WTC11 (cell line): ENCODE measurements at regions not wholly inside any gene's neighbourhood (a gene's known extent, or its start where the extent isn't known, plus 50 kb on each side); places are given as distances from the start of the nearest gene placed in this dataset.

ENCODE experiments used
- ATAC-seq: fragments of 200-7000 bp; cut with Tn5 transposase; 2 replicates; pipeline ENCODE4 v1.10.0; 2021; ENCODE audit warnings: mild to moderate bottlenecking, moderate library complexity
- CTCF ChIA-PET: fragments of 300-600 bp; sonication (Branson Sonifier 250); formaldehyde crosslinking; loops from one replicate; lab custom pipeline; 2021; ENCODE audit warnings: antibody characterized with exemption; lab: Charles Lee
- POLR2A ChIA-PET: fragments of 350-600 bp; sonication (Branson Sonifier 250); formaldehyde crosslinking; loops from one replicate; lab custom pipeline; 2021; ENCODE audit warnings: antibody characterized with exemption; lab: Charles Lee
- DNase-seq: peaks from one replicate; pipeline ENCODE4 v3.0.0; 2021; ENCODE audit warnings: low spot score
- H3K27ac Mint-ChIP-seq: 2 replicates; pipeline ENCODE4 v1.8.0; 2021; ENCODE audit warnings: mixed read lengths
- H3K27me3 Mint-ChIP-seq: 2 replicates; pipeline ENCODE4 v1.8.0; 2021; ENCODE audit warnings: low read depth, mild to moderate bottlenecking, moderate library complexity, mixed read lengths
- H3K36me3 Mint-ChIP-seq: 2 replicates; pipeline ENCODE4 v1.8.0; 2021; ENCODE audit warnings: mixed read lengths
- H3K4me1 Mint-ChIP-seq: 2 replicates; pipeline ENCODE4 v1.8.0; 2022; ENCODE audit warnings: mixed read lengths
- H3K4me3 Mint-ChIP-seq: 2 replicates; pipeline ENCODE4 v1.8.0; 2021; ENCODE audit warnings: mild to moderate bottlenecking, moderate library complexity, mixed read lengths
- H3K9me3 Mint-ChIP-seq: 2 replicates; pipeline ENCODE4 v1.8.0; 2021; ENCODE audit warnings: mixed read lengths
- ETV6 ChIP-seq: sonication (generic); formaldehyde crosslinking; IDR thresholded peaks from 2 replicates; pipeline ENCODE4 v1.8.1; 2022; ENCODE audit warnings: mild to moderate bottlenecking, missing genetic modification reagents
- GRHL2 ChIP-seq: fragments of 250-450 bp; sonication (Bioruptor Pico); IDR thresholded peaks from 2 replicates; pipeline ENCODE4 v1.8.0; 2022; ENCODE audit warnings: mild to moderate bottlenecking, moderate library complexity; ENCODE audit not compliant: insufficient replicate concordance, severe bottlenecking
- HMGA2 ChIP-seq: fragments of 250-450 bp; sonication (Bioruptor Pico); IDR thresholded peaks from 2 replicates; pipeline ENCODE4 v1.4.0; 2021; ENCODE audit warnings: mild to moderate bottlenecking, moderate library complexity
- JUN ChIP-seq: sonication (generic); formaldehyde crosslinking; IDR thresholded peaks from 2 replicates; pipeline ENCODE4 v1.8.0; 2023; ENCODE audit warnings: mild to moderate bottlenecking, missing genetic modification reagents
- OVOL2 ChIP-seq: fragments of 250-450 bp; sonication (Bioruptor Pico); IDR thresholded peaks from 2 replicates; pipeline ENCODE4 v1.9.0; 2021; ENCODE audit warnings: mild to moderate bottlenecking, borderline replicate concordance
- TEAD1 ChIP-seq: sonication (generic); formaldehyde crosslinking; IDR thresholded peaks from 2 replicates; pipeline ENCODE4 v1.8.0; 2022; ENCODE audit warnings: mild to moderate bottlenecking, missing genetic modification reagents
- TF ChIP-seq, protein P1 (sequence below): sonication (generic); formaldehyde crosslinking; IDR thresholded peaks from 2 replicates; pipeline ENCODE4 v1.8.1; 2022; ENCODE audit warnings: low read depth, mild to moderate bottlenecking, moderate library complexity, missing genetic modification reagents, borderline replicate concordance
- TF ChIP-seq, protein P2 (sequence below): sonication (generic); formaldehyde crosslinking; IDR thresholded peaks from 2 replicates; pipeline ENCODE4 v1.8.1; 2022; ENCODE audit warnings: missing genetic modification reagents, borderline replicate concordance
- TF ChIP-seq, protein P3 (sequence below): sonication (generic); formaldehyde crosslinking; IDR thresholded peaks from 2 replicates; pipeline ENCODE4 v1.8.1; 2023; ENCODE audit warnings: mild to moderate bottlenecking, missing genetic modification reagents, borderline replicate concordance
- TF ChIP-seq, protein P4 (sequence below): sonication (generic); formaldehyde crosslinking; IDR thresholded peaks from 2 replicates; pipeline ENCODE4 v1.8.1; 2022; ENCODE audit warnings: low read depth, missing genetic modification reagents, borderline replicate concordance
- TF ChIP-seq, protein P5 (sequence below): sonication (generic); formaldehyde crosslinking; IDR thresholded peaks from 2 replicates; pipeline ENCODE4 v1.8.0; 2022; ENCODE audit warnings: missing genetic modification reagents
- TF ChIP-seq, protein P6 (sequence below): fragments of 250-450 bp; sonication (Bioruptor Pico); IDR thresholded peaks from 2 replicates; pipeline ENCODE4 v2.1.2; 2022; ENCODE audit warnings: mild to moderate bottlenecking, moderate library complexity
- TF ChIP-seq, protein P7 (sequence below): sonication (generic); formaldehyde crosslinking; IDR thresholded peaks from 2 replicates; pipeline ENCODE4 v1.8.0; 2022; ENCODE audit warnings: mild to moderate bottlenecking, missing genetic modification reagents

DNA sequence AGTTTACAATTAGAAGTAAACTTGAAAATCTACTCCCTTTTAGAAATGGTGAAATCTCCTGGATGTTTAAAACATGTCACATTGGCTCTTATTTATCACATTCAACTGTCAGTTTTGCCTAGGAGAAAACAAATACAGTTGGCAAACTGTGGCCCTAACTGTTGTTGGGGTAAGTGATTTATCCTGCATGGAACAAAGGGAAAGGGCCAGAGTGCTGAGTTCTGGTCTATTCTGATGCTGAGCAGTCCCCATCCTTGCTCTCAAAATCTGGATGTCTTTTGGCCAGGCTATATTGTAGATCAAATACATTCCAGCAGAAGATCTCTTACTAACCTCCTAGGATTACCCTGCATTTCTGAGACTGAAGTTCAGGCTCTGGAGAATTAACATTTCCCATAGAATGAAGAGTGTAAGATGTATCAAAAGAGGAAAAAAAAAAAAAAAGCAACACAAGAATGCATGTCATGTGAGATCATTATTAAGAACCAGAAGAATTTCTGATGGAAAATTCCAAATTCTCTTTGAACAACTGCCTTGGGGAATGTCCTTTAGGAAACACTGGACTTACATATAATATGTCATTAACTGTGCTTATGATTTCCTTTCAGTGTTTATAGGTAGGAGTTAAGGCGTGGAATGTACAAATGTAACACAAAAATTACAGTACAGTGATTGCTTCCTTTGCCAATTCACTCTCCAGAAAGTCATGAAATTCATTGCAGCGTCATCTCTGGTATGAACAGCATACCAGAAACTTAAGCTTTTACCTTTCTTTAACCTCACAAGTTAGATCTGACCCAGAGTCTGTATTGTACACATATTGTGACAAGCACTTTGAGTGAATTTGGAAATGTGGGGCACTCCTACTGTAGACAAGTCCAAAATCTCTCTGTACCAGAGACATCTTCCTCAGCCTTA is 1012.5 kb upstream of the LCORL start:
- no peaks in the 10 kb centered on the region; the same call in 1 of the 2 replicates for H3K27me3 Mint-ChIP-seq
- H3K36me3 Mint-ChIP-seq: peaks cover 19% of the 10 kb centered on the region
- peaks cover 24% of the 10 kb centered on the region for H3K9me3 Mint-ChIP-seq
- no peak for DNase-seq
- POLR2A ChIA-PET: no interaction called here
- H3K4me1 Mint-ChIP-seq: peaks cover 39% of the 10 kb centered on the region
- H3K4me3 Mint-ChIP-seq: no peak overlapping the region
- no peak overlapping the region for H3K27ac Mint-ChIP-seq
- TF ChIP-seq, protein P1, sequence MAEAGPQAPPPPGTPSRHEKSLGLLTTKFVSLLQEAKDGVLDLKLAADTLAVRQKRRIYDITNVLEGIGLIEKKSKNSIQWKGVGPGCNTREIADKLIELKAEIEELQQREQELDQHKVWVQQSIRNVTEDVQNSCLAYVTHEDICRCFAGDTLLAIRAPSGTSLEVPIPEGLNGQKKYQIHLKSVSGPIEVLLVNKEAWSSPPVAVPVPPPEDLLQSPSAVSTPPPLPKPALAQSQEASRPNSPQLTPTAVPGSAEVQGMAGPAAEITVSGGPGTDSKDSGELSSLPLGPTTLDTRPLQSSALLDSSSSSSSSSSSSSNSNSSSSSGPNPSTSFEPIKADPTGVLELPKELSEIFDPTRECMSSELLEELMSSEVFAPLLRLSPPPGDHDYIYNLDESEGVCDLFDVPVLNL: no peak
- TF ChIP-seq JUN (CRISPR knock-in tag) (no peak), OVOL2 (CRISPR knock-in tag) (no peak), ETV6 (CRISPR knock-in tag) (no peak), TEAD1 (CRISPR knock-in tag) (no peak)
- TF ChIP-seq, protein P2, sequence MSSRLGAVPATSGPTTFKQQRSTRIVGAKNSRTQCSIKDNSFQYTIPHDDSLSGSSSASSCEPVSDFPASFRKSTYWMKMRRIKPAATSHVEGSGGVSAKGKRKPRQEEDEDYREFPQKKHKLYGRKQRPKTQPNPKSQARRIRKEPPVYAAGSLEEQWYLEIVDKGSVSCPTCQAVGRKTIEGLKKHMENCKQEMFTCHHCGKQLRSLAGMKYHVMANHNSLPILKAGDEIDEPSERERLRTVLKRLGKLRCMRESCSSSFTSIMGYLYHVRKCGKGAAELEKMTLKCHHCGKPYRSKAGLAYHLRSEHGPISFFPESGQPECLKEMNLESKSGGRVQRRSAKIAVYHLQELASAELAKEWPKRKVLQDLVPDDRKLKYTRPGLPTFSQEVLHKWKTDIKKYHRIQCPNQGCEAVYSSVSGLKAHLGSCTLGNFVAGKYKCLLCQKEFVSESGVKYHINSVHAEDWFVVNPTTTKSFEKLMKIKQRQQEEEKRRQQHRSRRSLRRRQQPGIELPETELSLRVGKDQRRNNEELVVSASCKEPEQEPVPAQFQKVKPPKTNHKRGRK (CRISPR knock-in tag): no peak
- TF ChIP-seq, protein P3, sequence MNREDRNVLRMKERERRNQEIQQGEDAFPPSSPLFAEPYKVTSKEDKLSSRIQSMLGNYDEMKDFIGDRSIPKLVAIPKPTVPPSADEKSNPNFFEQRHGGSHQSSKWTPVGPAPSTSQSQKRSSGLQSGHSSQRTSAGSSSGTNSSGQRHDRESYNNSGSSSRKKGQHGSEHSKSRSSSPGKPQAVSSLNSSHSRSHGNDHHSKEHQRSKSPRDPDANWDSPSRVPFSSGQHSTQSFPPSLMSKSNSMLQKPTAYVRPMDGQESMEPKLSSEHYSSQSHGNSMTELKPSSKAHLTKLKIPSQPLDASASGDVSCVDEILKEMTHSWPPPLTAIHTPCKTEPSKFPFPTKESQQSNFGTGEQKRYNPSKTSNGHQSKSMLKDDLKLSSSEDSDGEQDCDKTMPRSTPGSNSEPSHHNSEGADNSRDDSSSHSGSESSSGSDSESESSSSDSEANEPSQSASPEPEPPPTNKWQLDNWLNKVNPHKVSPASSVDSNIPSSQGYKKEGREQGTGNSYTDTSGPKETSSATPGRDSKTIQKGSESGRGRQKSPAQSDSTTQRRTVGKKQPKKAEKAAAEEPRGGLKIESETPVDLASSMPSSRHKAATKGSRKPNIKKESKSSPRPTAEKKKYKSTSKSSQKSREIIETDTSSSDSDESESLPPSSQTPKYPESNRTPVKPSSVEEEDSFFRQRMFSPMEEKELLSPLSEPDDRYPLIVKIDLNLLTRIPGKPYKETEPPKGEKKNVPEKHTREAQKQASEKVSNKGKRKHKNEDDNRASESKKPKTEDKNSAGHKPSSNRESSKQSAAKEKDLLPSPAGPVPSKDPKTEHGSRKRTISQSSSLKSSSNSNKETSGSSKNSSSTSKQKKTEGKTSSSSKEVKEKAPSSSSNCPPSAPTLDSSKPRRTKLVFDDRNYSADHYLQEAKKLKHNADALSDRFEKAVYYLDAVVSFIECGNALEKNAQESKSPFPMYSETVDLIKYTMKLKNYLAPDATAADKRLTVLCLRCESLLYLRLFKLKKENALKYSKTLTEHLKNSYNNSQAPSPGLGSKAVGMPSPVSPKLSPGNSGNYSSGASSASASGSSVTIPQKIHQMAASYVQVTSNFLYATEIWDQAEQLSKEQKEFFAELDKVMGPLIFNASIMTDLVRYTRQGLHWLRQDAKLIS (CRISPR knock-in tag): no peak
- TF ChIP-seq, all 79 proteins: peak for 0
- CTCF ChIA-PET: no interaction called here
- ATAC-seq: no peak; the same call in 1 of the 2 replicates

DNA sequence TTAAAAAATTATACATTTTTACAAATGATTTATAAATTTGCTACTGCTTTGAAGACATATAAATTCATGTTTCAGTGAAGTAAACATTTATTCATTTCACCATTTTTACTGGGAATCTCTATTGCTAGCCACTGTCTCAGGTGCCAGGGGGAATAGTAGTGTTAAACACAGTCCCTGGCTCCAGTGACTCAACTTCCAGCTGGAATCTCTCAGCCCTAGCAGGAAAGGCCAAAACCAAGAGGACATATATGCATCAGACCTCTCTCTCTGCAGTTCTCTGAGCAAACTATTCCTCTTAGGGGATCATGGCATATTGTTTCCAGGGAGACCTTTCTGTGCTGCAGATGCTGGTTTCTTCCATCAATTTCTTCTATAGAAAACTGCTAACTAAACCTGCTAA is 1009.0 kb upstream of the LCORL start:
- Mint-ChIP-seq H3K9me3 (peaks cover 3% of the 10 kb centered on the region; the same call in 1 of the 2 replicates), H3K27me3 (no peaks in the 10 kb centered on the region; the same call in 1 of the 2 replicates), H3K4me1 (peaks cover 32% of the 10 kb centered on the region), H3K36me3 (no peaks in the 10 kb centered on the region; the same call in 1 of the 2 replicates), H3K27ac (no peak overlapping the region), H3K4me3 (no peak overlapping the region)
- ATAC-seq (no peak), DNase-seq (no peak)
- TF ChIP-seq, protein P4, sequence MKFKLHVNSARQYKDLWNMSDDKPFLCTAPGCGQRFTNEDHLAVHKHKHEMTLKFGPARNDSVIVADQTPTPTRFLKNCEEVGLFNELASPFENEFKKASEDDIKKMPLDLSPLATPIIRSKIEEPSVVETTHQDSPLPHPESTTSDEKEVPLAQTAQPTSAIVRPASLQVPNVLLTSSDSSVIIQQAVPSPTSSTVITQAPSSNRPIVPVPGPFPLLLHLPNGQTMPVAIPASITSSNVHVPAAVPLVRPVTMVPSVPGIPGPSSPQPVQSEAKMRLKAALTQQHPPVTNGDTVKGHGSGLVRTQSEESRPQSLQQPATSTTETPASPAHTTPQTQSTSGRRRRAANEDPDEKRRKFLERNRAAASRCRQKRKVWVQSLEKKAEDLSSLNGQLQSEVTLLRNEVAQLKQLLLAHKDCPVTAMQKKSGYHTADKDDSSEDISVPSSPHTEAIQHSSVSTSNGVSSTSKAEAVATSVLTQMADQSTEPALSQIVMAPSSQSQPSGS (CRISPR knock-in tag): no peak
- no peak for TF ChIP-seq HMGA2 (CRISPR knock-in tag)
- TF ChIP-seq, protein P5, sequence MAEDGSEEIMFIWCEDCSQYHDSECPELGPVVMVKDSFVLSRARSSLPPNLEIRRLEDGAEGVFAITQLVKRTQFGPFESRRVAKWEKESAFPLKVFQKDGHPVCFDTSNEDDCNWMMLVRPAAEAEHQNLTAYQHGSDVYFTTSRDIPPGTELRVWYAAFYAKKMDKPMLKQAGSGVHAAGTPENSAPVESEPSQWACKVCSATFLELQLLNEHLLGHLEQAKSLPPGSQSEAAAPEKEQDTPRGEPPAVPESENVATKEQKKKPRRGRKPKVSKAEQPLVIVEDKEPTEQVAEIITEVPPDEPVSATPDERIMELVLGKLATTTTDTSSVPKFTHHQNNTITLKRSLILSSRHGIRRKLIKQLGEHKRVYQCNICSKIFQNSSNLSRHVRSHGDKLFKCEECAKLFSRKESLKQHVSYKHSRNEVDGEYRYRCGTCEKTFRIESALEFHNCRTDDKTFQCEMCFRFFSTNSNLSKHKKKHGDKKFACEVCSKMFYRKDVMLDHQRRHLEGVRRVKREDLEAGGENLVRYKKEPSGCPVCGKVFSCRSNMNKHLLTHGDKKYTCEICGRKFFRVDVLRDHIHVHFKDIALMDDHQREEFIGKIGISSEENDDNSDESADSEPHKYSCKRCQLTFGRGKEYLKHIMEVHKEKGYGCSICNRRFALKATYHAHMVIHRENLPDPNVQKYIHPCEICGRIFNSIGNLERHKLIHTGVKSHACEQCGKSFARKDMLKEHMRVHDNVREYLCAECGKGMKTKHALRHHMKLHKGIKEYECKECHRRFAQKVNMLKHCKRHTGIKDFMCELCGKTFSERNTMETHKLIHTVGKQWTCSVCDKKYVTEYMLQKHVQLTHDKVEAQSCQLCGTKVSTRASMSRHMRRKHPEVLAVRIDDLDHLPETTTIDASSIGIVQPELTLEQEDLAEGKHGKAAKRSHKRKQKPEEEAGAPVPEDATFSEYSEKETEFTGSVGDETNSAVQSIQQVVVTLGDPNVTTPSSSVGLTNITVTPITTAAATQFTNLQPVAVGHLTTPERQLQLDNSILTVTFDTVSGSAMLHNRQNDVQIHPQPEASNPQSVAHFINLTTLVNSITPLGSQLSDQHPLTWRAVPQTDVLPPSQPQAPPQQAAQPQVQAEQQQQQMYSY: no peak
- TF ChIP-seq, protein P6, sequence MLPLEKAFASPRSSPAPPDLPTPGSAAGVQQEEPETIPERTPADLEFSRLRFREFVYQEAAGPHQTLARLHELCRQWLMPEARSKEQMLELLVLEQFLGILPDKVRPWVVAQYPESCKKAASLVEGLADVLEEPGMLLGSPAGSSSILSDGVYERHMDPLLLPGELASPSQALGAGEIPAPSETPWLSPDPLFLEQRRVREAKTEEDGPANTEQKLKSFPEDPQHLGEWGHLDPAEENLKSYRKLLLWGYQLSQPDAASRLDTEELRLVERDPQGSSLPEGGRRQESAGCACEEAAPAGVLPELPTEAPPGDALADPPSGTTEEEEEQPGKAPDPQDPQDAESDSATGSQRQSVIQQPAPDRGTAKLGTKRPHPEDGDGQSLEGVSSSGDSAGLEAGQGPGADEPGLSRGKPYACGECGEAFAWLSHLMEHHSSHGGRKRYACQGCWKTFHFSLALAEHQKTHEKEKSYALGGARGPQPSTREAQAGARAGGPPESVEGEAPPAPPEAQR (CRISPR knock-in tag): no peak
- no peak for TF ChIP-seq GRHL2 (CRISPR knock-in tag)
- TF ChIP-seq, protein P7, sequence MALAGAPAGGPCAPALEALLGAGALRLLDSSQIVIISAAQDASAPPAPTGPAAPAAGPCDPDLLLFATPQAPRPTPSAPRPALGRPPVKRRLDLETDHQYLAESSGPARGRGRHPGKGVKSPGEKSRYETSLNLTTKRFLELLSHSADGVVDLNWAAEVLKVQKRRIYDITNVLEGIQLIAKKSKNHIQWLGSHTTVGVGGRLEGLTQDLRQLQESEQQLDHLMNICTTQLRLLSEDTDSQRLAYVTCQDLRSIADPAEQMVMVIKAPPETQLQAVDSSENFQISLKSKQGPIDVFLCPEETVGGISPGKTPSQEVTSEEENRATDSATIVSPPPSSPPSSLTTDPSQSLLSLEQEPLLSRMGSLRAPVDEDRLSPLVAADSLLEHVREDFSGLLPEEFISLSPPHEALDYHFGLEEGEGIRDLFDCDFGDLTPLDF (CRISPR knock-in tag): no peak
- ChIA-PET POLR2A (no interaction called here), CTCF (no interaction called here)
